Nucleus accumbens (tissue), 56 donors: ENCODE measurements at regions not wholly inside any gene's neighbourhood (a gene's known extent, or its start where the extent isn't known, plus 50 kb on each side); places are given as distances from the start of the nearest gene placed in this dataset.
A peak's percentile ranks its signal among the peaks of the same experiment; 100 is the strongest.

Experiments used
- DNase-seq, 56 donors: peaks; one replicate each; lab custom pipeline; 2025; lab: John Stamatoyannopoulos, UW

- DNase-seq = no peak
Measured at GRCh38 chr3:150179330-150179729, 208.6 kb upstream of the PFN2 start.

- no peak for DNase-seq
Measured at GRCh38 chr3:150177673-150178381, 207.1 kb upstream of the PFN2 start.

- DNase-seq = no peak
Measured at GRCh38 chr3:150174179-150174578, 203.5 kb upstream of the PFN2 start.

GRCh38 chr3:150172356-150172755, 201.7 kb upstream of the PFN2 start:
- DNase-seq = no peak

DNA sequence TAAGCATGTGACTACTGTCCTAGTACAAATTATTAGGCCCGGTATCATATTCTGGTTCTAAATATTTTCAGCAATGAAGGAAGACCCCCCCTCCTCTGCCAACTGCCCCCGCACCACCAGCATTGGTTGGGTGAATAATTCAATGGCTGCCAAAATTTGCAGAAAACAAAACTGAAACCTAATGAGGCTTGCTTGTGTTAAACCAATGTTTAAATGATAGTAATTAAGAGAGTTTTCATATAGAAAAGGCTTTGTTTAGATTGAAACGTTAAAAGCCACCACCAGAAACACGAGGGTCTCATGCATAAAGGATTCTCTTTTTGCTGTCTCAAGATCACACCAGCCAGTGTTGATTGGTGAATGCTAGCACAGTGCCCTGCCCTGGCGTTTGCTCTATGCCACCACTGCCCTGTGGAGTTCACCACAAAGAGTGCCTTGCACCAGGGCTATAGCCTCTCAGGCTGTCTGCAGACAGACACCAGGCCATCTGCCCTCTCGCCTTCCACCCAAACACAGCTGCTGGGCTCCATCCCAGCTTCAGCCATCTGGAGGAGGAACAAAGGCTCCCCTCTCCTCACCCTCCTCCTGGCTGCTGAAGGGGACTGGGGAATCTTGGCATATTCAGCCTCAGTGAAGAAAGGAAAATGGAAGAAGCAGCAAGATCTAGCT, 200.3 kb upstream of the PFN2 start:
- DNase-seq = peak in 54 of 56 donors; percentile 12 to 95 (median 80)

- DNase-seq = peak in 2 of 56 donors; percentile 1 to 2
Measured at GRCh38 chr3:150169330-150169940, 198.7 kb upstream of the PFN2 start.

- DNase-seq = peak in 11 of 56 donors; percentile 1 to 66 (median 8)
Measured at GRCh38 chr3:150168698-150169097, 198.0 kb upstream of the PFN2 start.

DNA sequence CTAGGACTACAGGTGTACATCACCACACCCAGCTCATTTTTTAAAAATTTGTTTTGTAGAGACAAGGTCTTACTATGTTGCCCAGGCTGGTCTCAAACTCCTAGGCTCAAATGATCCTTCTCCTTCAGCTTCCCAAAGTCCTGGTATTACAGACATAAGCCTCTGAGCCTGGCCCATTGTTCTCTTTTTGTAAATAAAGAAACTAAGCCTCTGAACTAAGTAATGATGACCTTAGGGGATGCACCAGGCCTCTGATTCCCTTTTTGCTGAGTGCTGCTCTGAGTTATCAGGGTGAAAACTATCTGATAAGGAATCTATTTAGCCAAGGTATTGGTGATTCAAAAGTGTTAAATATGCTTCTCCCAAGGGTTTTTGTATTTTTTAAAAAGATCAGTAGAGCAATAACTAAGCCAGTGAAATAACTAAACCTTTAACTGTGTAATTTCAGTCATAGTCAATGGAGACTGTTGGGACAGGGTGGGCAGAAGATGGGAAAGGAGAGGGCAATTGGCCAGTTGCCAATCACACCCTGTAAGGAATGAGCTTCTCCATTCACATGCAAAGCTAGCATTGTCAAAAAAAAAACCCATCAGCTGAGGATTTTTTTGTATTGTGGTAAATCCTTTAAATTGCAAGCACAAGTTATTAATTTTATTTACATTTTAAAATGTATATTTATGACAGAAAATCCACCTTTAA, 194.8 kb upstream of the PFN2 start:
- DNase-seq = no peak

DNA sequence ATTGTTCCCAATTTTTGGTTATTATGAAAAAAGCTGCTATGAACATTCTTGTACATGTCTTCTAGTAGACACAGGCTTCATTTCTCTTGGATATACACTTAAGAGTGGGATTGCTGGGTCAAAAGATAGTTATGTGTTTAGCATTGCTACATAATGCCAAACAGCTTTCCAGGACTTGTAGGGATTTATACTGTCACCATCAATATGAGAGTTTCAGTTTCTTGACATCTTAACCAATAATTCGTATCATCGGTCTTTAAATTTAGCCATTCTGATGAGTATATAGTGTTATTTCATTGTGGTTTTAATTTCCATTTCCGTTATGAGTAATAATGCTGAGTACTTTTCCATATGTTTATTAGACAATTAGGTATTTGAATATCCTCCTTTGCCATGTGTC, 190.3 kb upstream of the PFN2 start:
- DNase-seq = no peak

GRCh38 chr3:150158943-150159625, 188.4 kb upstream of the PFN2 start:
- no peak for DNase-seq

- DNase-seq = no peak
Measured at GRCh38 chr3:150152567-150152966, 181.9 kb upstream of the PFN2 start.

DNA sequence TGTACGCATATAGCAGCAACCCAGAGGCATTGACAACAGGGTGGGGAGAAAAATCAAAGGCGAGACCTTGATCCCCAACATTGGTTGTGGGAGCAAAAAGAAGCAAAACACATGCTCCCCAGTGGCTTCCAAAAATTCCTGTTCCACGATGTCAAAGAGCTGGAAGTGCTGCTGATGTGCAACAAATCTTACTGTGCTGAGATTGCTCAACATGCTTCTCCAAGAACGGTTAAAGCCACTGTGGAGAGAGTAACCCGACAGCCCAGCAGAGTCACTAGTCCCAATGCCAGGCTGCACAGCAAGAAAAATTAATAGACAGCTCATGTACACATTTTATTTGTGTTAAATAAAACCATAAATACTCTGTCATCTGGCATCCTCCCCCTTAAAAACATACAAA, 179.9 kb upstream of the PFN2 start:
- no peak for DNase-seq

DNA sequence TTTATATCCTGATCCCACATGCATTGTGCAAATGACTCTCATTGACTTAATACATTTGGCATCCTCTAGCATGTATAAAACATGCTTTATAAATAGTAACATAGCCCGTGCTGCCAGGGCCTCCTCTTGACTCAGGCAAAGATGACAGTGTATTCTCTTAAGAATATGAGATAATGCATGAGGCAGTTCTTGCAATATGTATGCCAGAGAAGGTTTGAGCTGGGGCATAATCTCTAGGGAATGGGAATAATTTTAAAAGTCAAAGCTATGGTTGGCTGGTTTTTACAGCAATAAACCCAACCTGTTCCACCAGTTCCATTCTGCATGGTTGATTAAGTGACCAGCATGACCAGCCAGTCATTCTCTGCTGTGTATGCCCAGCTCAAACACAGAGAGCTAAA, 179.0 kb upstream of the PFN2 start:
- DNase-seq = no peak

GRCh38 chr3:150148227-150148626, 177.5 kb upstream of the PFN2 start:
- DNase-seq = no peak

DNA sequence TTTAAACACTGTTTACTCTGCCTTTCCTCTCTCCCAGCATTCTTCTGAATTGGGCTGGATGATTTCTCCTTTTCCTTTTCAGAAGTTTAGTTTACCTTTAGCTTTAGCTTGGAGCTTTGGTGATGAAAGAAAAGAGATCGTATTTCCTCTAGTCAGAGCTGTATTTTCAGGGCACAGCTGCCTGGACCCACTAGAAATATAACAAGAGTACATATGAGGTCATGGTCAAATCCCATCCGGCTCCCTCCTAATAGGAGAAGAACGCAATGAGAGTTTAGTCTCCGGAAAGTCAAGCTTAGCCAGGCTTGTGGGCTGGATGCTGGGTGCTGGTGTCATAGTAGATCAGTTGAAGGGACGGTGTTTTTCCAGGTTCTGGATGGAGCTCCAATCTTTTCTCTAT, 177.1 kb upstream of the PFN2 start:
- DNase-seq = no peak

- no peak for DNase-seq
Measured at GRCh38 chr3:150146991-150147761, 176.5 kb upstream of the PFN2 start.

- no peak for DNase-seq
Measured at GRCh38 chr3:150145659-150146058, 175.0 kb upstream of the PFN2 start.

DNA sequence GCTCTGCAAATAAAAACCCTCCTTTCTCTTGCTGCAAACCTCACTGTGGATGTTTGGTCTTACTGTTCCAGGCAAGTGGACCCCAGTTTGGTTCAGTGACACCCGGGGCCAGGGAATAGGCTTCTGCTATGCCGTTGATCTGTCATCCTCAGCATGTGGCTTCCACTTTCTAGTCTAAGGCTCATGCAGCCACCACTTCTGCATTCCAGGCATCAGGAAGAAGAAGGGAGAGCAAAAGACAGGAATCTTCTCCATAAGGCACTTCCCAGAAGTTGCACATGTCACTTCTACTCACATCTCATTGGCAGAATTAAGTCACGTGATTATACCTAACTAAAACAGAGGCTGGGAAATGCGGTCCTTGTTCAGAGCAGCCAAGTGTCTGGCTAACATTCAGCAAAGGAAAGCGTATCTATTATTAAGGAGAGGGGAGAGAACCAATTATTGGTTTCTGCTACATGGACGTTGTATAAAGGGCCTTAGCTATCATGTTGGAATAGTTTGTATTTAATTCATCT, 173.6 kb upstream of the PFN2 start:
- no peak for DNase-seq

DNA sequence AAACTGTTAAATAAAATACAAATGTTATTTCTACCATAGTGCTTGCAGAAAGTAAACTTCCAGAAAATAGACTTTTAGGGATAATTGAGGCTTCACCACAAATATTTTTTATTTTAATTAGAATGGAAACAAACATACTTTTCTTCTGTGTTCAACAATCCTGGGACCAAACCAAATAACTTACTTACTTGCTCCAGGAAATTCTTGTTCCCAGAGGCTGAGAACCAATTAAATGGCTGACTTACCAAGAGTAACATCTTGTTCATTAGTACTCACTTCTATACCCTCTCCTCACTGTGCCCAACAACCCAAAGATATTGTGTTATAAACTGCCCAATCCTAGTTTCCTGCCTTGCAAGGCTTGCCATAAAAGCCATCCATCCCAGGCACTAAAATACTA, 172.2 kb upstream of the PFN2 start:
- no peak for DNase-seq
